H1 (cell line): ENCODE measurements at regions not wholly inside any gene's neighbourhood (a gene's known extent, or its start where the extent isn't known, plus 50 kb on each side); places are given as distances from the start of the nearest gene placed in this dataset.

Experiments used
- CTCF ChIA-PET: fragments of 300-600 bp; sonication (Branson Sonifier 250); formaldehyde crosslinking; loops from one replicate; lab custom pipeline; 2021; ENCODE audit not compliant: partially characterized antibody; lab: Charles Lee
- POLR2A ChIA-PET: fragments of 300-600 bp; sonication (Branson Sonifier 250); formaldehyde crosslinking; loops from one replicate; lab custom pipeline; 2021; ENCODE audit warnings: inconsistent platforms; ENCODE audit not compliant: partially characterized antibody; lab: Charles Lee
- DNase-seq, 2 experiments: peaks; one replicate each; pipeline versions ENCODE4 v3.0.0 to v3.0.0-alpha.2; 2010 to 2022; ENCODE audit warnings: low spot score in 2 of 2, low read depth in 1 of 2, mixed read lengths in 1 of 2
- FAIRE-seq: peaks from 2 replicates; lab custom pipeline; 2011; peaks lifted over from hg19 to GRCh38; lab: Jason Lieb, UNC
- H2AFZ ChIP-seq: 2 replicates; pipeline ENCODE4 v1.8.1; 2012; ENCODE audit warnings: low read length, inconsistent platforms
- H2AK5ac ChIP-seq: 2 replicates; pipeline ENCODE4 v1.6.1; 2013; ENCODE audit warnings: low read depth, low read length
- H2BK120ac ChIP-seq: replicated peaks from 2 replicates; pipeline ENCODE3; 2013; ENCODE audit warnings: low read depth, low read length, inconsistent platforms
- H2BK12ac ChIP-seq: 2 replicates; pipeline ENCODE4 v1.6.1; 2013; ENCODE audit warnings: low read depth, low read length
- H2BK15ac ChIP-seq: 2 replicates; pipeline ENCODE4 v1.6.1; 2013; ENCODE audit warnings: low read length
- H2BK20ac ChIP-seq: 2 replicates; pipeline ENCODE4 v1.6.1; 2013; ENCODE audit warnings: low read length
- H2BK5ac ChIP-seq: 2 replicates; pipeline ENCODE4 v1.6.1; 2013; ENCODE audit warnings: low read depth, low read length
- H3K14ac ChIP-seq: 2 replicates; pipeline ENCODE4 v1.6.1; 2013; ENCODE audit warnings: inconsistent platforms; ENCODE audit not compliant: insufficient read length
- H3K18ac ChIP-seq: 2 replicates; pipeline ENCODE4 v1.6.1; 2013; ENCODE audit warnings: low read length; ENCODE audit errors: extremely low read depth
- H3K23ac ChIP-seq: 2 replicates; pipeline ENCODE4 v1.6.1; 2013; ENCODE audit warnings: inconsistent platforms; ENCODE audit not compliant: insufficient read length
- H3K23me2 ChIP-seq: 2 replicates; pipeline ENCODE4 v1.6.1; 2013; ENCODE audit warnings: low read depth, low read length
- H3K27ac ChIP-seq: 2 replicates; pipeline ENCODE4 v1.6.1; 2011; ENCODE audit warnings: low read depth, low read length, inconsistent platforms
- H3K27me3 ChIP-seq, 4 experiments: replicated peaks in 1 of 4; 1 replicate in 1 of 4; 2 replicates in 3 of 4; pipeline versions ENCODE4 v1.6.1 to v1.8.1; 2011 to 2013; ENCODE audit warnings: low read length in 3 of 4, mild to moderate bottlenecking in 3 of 4, inconsistent platforms in 2 of 4, mixed read lengths in 2 of 4, moderate library complexity in 1 of 4; ENCODE audit not compliant: control insufficient read depth in 3 of 4, insufficient read depth in 3 of 4; ENCODE audit errors: extremely low read depth in 1 of 4
- H3K36me3 ChIP-seq, 4 experiments: 2 replicates each; pipeline versions ENCODE4 v1.6.1 to v1.8.1; 2011 to 2013; ENCODE audit warnings: mild to moderate bottlenecking in 4 of 4, low read length in 3 of 4, moderate library complexity in 2 of 4, control low read depth in 1 of 4, inconsistent platforms in 1 of 4; ENCODE audit not compliant: insufficient read depth in 4 of 4, control insufficient read depth in 2 of 4
- H3K4ac ChIP-seq: replicated peaks from 2 replicates; pipeline ENCODE3; 2013; ENCODE audit warnings: low read length, low read depth, mixed read lengths, inconsistent platforms; ENCODE audit not compliant: insufficient read length
- H3K4me1 ChIP-seq, 4 experiments: replicated peaks in 1 of 4; 1 replicate in 1 of 4; 2 replicates in 3 of 4; pipeline versions ENCODE4 v1.6.1 to v1.8.1; 2011 to 2013; ENCODE audit warnings: low read length in 3 of 4, inconsistent platforms in 2 of 4, mixed read lengths in 1 of 4; ENCODE audit not compliant: insufficient read depth in 4 of 4, control insufficient read depth in 3 of 4
- H3K4me2 ChIP-seq, 2 experiments: 2 replicates each; pipeline versions ENCODE4 v1.6.1 to v1.8.1; 2011 to 2013; ENCODE audit warnings: low read depth in 2 of 2, low read length in 2 of 2, control low read depth in 1 of 2, inconsistent platforms in 1 of 2, mild to moderate bottlenecking in 1 of 2; ENCODE audit not compliant: insufficient read depth in 1 of 2
- H3K4me3 ChIP-seq, 4 experiments: fragments of 200-600, 300-600 bp in 1 of 4; sonication (generic), shearing (Covaris generic), sonication (Bioruptor Twin) in 1 of 4; 2 replicates each; pipeline versions ENCODE4 v1.5.1 to v1.8.1; 2011 to 2016; ENCODE audit warnings: low read length in 4 of 4, low read depth in 3 of 4, control low read depth in 2 of 4, inconsistent platforms in 2 of 4, mild to moderate bottlenecking in 2 of 4, mixed read lengths in 1 of 4, moderate library complexity in 1 of 4; ENCODE audit not compliant: insufficient read depth in 2 of 4; ENCODE audit errors: extremely low read depth in 1 of 4
- H3K56ac ChIP-seq: replicated peaks from 2 replicates; pipeline ENCODE3; 2013; ENCODE audit warnings: low read depth, mild to moderate bottlenecking, mixed read lengths, low read length, inconsistent platforms; ENCODE audit not compliant: insufficient read length
- H3K79me1 ChIP-seq: 2 replicates; pipeline ENCODE4 v1.6.1; 2013; ENCODE audit warnings: low read depth, low read length, control low read depth
- H3K79me2 ChIP-seq, 2 experiments: 2 replicates each; pipeline versions ENCODE4 v1.6.1 to v1.8.1; 2012 to 2013; ENCODE audit warnings: low read length in 2 of 2, mild to moderate bottlenecking in 2 of 2, inconsistent platforms in 1 of 2; ENCODE audit not compliant: insufficient read depth in 2 of 2, control insufficient read depth in 1 of 2
- H3K9ac ChIP-seq, 4 experiments: replicated peaks in 1 of 4; 1 replicate in 1 of 4; 2 replicates in 3 of 4; pipeline versions ENCODE4 v1.6.1 to v1.8.1; 2011 to 2013; ENCODE audit warnings: low read depth in 3 of 4, low read length in 3 of 4, control low read depth in 2 of 4, mild to moderate bottlenecking in 2 of 4, moderate library complexity in 2 of 4, inconsistent platforms in 1 of 4; ENCODE audit errors: extremely low read depth in 1 of 4
- H3K9me3 ChIP-seq, 2 experiments: 2 replicates each; pipeline versions ENCODE4 v1.6.1 to v1.8.1; 2012 to 2013; ENCODE audit warnings: mild to moderate bottlenecking in 2 of 2, moderate library complexity in 2 of 2, control low read depth in 1 of 2, inconsistent platforms in 1 of 2, low read depth in 1 of 2, low read length in 1 of 2, mixed read lengths in 1 of 2; ENCODE audit not compliant: insufficient read depth in 2 of 2
- H4K20me1 ChIP-seq, 2 experiments: replicated peaks in 1 of 2; 2 replicates each; pipeline versions ENCODE3 to v1.8.1; 2011 to 2013; ENCODE audit warnings: inconsistent platforms in 2 of 2, low read length in 2 of 2, mild to moderate bottlenecking in 1 of 2; ENCODE audit not compliant: insufficient read depth in 2 of 2, control insufficient read depth in 1 of 2
- H4K5ac ChIP-seq: 2 replicates; pipeline ENCODE4 v1.6.1; 2013; ENCODE audit warnings: low read length, low read depth, mixed read lengths, inconsistent platforms; ENCODE audit not compliant: insufficient read length
- H4K8ac ChIP-seq: 2 replicates; pipeline ENCODE4 v1.8.0; 2013; ENCODE audit warnings: mild to moderate bottlenecking, moderate library complexity, low read length, inconsistent platforms; ENCODE audit not compliant: insufficient read depth; ENCODE audit errors: extremely low read depth
- H4K91ac ChIP-seq: replicated peaks from 2 replicates; pipeline ENCODE3; 2013; ENCODE audit warnings: low read length, mixed read lengths, inconsistent platforms; ENCODE audit not compliant: insufficient read length
- BRCA1 ChIP-seq: IDR thresholded peaks from 2 replicates; pipeline ENCODE4 v1.6.1; 2012; ENCODE audit warnings: low read depth, low read length, improper control_type of control experiment
- CEBPB ChIP-seq: IDR thresholded peaks from 2 replicates; pipeline ENCODE4 v1.6.1; 2012; ENCODE audit warnings: low read depth, low read length
- TEAD4 ChIP-seq: IDR thresholded peaks from 2 replicates; pipeline ENCODE4 v1.6.1; 2012; ENCODE audit warnings: low read depth, low read length, inconsistent platforms, mixed read lengths
- ZNF274 ChIP-seq: IDR thresholded peaks from 2 replicates; pipeline ENCODE4 v1.7.0; 2012; ENCODE audit warnings: low read length, borderline replicate concordance; ENCODE audit errors: extremely low read depth
- whole genome bisulfite sequencing, 2 experiments: shearing (Covaris generic) in 1 of 2; methylation state at CpG; one replicate each; pipeline versions ENCODE4 v1.1.6 to v1.1.7; 2013 to 2015; ENCODE audit warnings: low lambda C conversion rate in 2 of 2, mixed read lengths in 2 of 2, inconsistent platforms in 1 of 2, low coverage in 1 of 2, missing lambda C conversion rate in 1 of 2; ENCODE audit not compliant: insufficient replicate concordance in 2 of 2, insufficient coverage in 1 of 2, insufficient read length in 1 of 2; ENCODE audit errors: extremely low coverage in 1 of 2, missing lambda C conversion rate in 1 of 2; 5-methylcytosine and 5-hydroxymethylcytosine counted together

- no peak for DNase-seq
- Histone ChIP-seq H3K4ac (no peak overlapping the region), H3K79me1 (no peaks in the 10 kb centered on the region), H3K4me3 (no peak overlapping the region), H3K27me3 (no peaks in the 10 kb centered on the region), H3K14ac (no peak overlapping the region), H3K9me3 (no peaks in the 10 kb centered on the region), H3K23me2 (no peaks in the 10 kb centered on the region), H2BK120ac (no peak overlapping the region), H4K91ac (no peak overlapping the region), H3K9ac (no peak overlapping the region), H4K20me1 (no peaks in the 10 kb centered on the region), H3K18ac (no peak overlapping the region), H4K8ac (no peak overlapping the region), H2AFZ (no peak overlapping the region), H2BK5ac (no peak overlapping the region), H3K27ac (no peak overlapping the region), H2AK5ac (no peak overlapping the region), H3K23ac (no peak overlapping the region), H3K36me3 (no peaks in the 10 kb centered on the region), H3K56ac (no peak overlapping the region), H3K4me2 (no peak overlapping the region), H3K4me1 (no peaks in the 10 kb centered on the region), H2BK20ac (no peak overlapping the region), H3K79me2 (no peaks in the 10 kb centered on the region), H2BK12ac (no peak overlapping the region), H2BK15ac (no peak overlapping the region), H4K5ac (no peak overlapping the region)
- 100% methylated on average over 1 of the region's 1 CpG; no CpG with 5 or more reads in 1 of the 2 experiments for WGBS, 2 experiments
- no peak for FAIRE-seq
- ChIA-PET CTCF (no interaction called here), POLR2A (no interaction called here)
- no peak for TF ChIP-seq TEAD4
- no peak for TF ChIP-seq BRCA1
- no peak for TF ChIP-seq CEBPB
- no peak for TF ChIP-seq ZNF274
Measured at GRCh38 chr3:109607897-109608296, 270.6 kb upstream of the DPPA4 start.
